NOMO-1 (cell line): ENCODE measurements at regions not wholly inside any gene's neighbourhood (a gene's known extent, or its start where the extent isn't known, plus 50 kb on each side); places are given as distances from the start of the nearest gene placed in this dataset.
A peak's percentile ranks its signal among the peaks of the same experiment; 100 is the strongest.
"Not testable (repeated sequence)": the region's sequence is repeated elsewhere in the genome, so short reads cannot be mapped to it uniquely, and the experiment has no call there.

Experiments used
- DNase-seq, 2 experiments: peaks; one replicate each; lab custom pipeline; 2025; ENCODE audit not compliant: unreplicated experiment in 2 of 2; lab: John Stamatoyannopoulos, UW

DNA sequence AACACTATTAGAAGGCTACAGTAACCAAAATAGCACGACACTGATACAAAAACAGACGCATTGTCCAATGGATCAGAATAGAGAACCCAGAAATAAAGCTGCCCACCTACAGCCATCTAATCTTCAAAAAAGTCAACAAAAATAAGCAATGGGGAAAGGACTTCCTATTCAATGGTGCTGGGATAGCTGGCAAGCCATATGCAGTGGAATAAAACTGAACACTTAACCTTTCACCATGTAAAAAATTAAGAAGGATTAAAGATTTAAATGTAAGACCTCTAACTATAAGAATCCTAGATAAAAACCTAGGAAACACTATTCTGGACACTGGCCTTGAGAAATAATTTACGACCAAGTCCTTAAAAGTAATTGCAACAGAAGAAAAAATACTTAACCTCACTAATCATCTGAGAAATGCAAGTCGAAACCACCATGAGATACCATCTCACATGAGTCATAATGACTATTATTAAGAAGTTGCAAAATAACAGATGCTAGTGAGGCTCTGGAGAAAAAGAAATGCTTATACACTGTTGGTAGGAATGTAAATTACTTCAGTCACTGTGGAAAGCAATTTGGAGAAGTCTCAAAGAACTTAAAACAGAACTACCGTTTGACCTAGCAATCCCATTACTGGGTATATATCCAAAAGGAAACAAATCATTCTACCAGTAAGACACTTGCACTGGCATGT, 203.3 kb upstream of the CDH9 start:
- peak; percentile 98 to 100 for DNase-seq

- no peak for DNase-seq
Observed at GRCh38 chr5:27240791-27241190, 202.4 kb upstream of the CDH9 start.

- DNase-seq: no peak
Observed at GRCh38 chr5:27234916-27235315, 196.5 kb upstream of the CDH9 start.

- DNase-seq: no peak
Observed at GRCh38 chr5:27221410-27221809, 183.0 kb upstream of the CDH9 start.

- DNase-seq: no peak
Observed at GRCh38 chr5:27220752-27221151, 182.4 kb upstream of the CDH9 start.

- DNase-seq: no peak
Observed at GRCh38 chr5:27217977-27218376, 179.6 kb upstream of the CDH9 start.

DNA sequence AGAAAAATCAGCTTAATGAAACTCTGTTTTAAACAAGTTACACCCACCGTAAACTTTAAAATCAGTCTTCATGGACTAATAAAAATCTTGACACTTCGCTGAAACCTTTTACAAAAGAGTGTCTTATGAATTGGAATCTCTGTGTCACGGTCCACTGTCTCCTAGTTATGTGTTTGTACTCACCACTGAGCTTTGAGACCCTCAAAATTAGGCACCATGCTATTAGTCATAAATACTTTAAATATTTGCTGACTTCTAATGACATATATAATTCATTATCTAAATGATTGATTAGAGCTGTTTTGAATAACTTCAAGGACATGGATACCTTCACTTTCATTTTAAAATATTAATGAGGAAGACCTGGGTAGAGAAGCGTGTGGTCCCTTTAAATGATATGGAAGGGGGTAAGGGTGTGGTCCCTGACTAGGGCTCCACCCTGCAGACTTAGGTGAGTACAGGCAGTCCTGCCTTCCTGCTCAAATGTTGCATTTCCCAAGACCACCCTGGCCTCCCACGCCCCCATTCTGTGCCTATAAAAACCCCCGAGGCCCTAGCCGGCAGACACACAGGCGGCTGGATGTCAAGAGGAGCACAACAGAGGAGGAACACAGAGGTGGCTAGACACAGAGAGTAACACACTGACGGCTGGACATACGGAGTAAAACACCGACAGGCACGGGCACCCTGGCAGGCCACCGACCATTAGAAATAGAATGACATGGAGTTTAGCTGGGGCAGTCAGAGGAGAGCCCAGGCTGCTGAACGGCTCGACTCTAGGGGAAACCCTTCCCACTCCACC, 179.0 kb upstream of the CDH9 start:
- DNase-seq: no peak

- no peak for DNase-seq
Observed at GRCh38 chr5:27216367-27216950, 178.1 kb upstream of the CDH9 start.

GRCh38 chr5:27208051-27208450, 169.7 kb upstream of the CDH9 start:
- no peak for DNase-seq

GRCh38 chr5:27191786-27192510, 153.6 kb upstream of the CDH9 start:
- no peak for DNase-seq

- DNase-seq: no peak
Observed at GRCh38 chr5:27172693-27173092, 134.3 kb upstream of the CDH9 start.

GRCh38 chr5:27171761-27172261, 133.4 kb upstream of the CDH9 start:
- DNase-seq: no peak

DNA sequence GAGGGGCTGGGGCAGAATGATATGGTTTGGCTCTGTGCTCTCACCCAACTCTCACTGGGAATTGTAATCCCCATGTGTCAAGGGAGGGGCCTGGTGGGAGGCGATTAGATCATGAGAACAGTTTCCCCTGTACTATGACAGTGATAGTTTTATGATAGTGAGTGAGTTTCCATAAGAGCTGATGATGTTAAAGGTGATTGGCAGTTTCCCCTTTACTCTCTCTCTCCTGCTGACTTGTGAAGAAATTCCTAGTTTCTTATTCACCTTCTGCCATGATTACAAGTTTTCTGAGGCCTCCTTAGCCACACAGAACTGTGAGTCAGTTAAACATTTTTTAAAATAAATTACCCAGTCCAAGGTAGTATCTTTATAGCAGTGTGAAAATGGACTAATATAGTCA, 120.4 kb upstream of the CDH9 start:
- no peak for DNase-seq

DNA sequence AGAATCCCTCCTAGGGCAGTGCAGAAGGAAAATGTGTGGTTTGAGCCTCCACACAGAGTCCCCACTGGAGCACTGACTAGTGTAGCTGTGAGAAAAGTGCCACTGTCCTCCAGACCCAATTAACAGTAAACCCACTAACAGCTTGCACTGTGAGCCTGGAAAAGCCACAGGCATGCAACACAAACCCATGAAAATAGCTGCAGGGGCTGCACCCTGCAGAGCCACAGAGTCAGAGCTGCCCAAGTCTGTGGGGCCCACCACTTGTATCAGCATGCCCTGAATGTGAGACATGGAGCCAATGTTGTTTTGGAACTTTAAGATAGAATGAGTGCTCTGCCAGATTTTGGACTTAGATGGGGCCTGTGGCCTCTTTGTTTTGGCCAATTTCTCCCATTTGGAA, 119.8 kb upstream of the CDH9 start:
- DNase-seq: no peak

DNA sequence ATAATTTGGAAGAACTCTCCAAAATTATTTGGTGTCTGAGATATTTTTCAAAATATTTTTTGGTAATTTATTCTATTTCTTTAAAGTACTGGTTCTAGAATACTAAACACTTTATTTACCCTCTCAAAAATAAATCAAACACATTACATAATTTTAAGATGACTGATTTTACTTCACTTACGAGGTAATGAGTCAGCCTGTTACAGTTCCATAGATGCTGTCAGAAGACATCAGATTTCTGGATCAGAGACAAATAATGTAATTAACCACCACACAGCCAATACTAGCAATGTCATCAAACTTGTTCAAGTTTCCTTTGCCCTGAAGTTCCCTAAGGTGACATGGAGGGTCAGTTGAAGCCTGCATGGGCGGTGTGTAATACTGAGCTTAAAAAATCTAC, 106.1 kb upstream of the CDH9 start:
- DNase-seq: no peak

- no peak for DNase-seq
Observed at GRCh38 chr5:27140831-27141230, 102.4 kb upstream of the CDH9 start.

- DNase-seq: no peak
Observed at GRCh38 chr5:27130587-27130986, 92.2 kb upstream of the CDH9 start.

DNA sequence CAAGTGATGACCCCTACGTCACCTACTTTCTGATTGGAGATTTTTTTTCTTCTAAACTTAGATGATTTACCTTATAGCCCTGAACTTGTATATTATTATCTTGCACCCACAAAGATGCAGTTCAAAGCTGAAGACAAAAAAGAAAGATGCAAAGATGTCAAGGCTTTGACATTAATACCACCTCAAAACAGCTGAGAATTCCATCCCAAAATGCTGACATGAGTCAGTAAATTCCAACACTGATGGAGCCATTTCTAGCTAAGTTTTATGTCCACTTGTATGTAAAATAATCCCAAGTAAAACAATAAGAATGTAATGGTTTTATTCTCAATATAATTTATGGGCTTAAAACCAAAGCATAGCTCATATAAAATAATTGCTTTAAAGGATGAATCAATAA, 91.5 kb upstream of the CDH9 start:
- DNase-seq: no peak

DNA sequence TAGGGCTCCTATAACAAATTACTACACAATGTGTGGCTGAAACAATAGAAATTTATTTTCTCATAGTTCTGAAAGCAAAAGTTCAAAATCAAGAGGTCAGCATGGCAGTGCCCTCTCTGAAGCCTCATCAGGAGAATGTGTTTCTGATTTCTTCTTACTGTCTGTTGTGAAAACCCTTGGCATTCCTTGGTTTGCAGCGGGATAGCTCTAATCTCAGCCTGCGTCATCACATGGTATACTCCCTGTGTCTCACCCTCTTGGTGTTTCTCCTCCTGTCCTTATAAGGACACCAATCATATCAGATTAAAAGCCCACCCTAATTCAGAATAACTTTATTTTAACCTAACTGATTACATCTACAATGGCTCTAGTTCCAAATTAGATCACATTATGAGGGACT, 87.5 kb upstream of the CDH9 start:
- DNase-seq: no peak

GRCh38 chr5:27124590-27124989, 86.2 kb upstream of the CDH9 start:
- DNase-seq: peak in 1 of 2 experiments; percentile 44

GRCh38 chr5:27119736-27120321, 81.4 kb upstream of the CDH9 start:
- not testable (repeated sequence) for DNase-seq
